CD4-positive, alpha-beta T cell treated with Interleukin-15 for 1 hour (primary cell): ENCODE measurements at regions not wholly inside any gene's neighbourhood (a gene's known extent, or its start where the extent isn't known, plus 50 kb on each side); places are given as distances from the start of the nearest gene placed in this dataset.
"Not testable (repeated sequence)": the region's sequence is repeated elsewhere in the genome, so short reads cannot be mapped to it uniquely, and the experiment has no call there.

Experiments
- DNase-seq: peaks from one replicate; pipeline ENCODE4 v3.0.0-alpha.2; 2020

- DNase-seq = no peak
These were observed 82.0 kb upstream of the EPHB3 start for GRCh38 chr3:184479426-184480126.

- no peak for DNase-seq
These were observed 80.8 kb upstream of the EPHB3 start for GRCh38 chr3:184480831-184481230.

GRCh38 chr3:184481984-184482671 is 79.5 kb upstream of the EPHB3 start:
- no peak for DNase-seq

- DNase-seq = no peak
These were observed 76.3 kb upstream of the EPHB3 start for GRCh38 chr3:184485241-184485640.

- DNase-seq = no peak
These were observed 75.7 kb upstream of the EPHB3 start for GRCh38 chr3:184485906-184486305.

- no peak for DNase-seq
These were observed 75.0 kb upstream of the EPHB3 start for GRCh38 chr3:184486614-184487013.

- DNase-seq = no peak
These were observed 73.0 kb upstream of the EPHB3 start for GRCh38 chr3:184488577-184488976.

GRCh38 chr3:184489268-184489841 is 72.2 kb upstream of the EPHB3 start:
- no peak for DNase-seq

GRCh38 chr3:184491011-184491576 is 70.5 kb upstream of the EPHB3 start:
- DNase-seq = no peak

GRCh38 chr3:184491867-184492615 is 69.5 kb upstream of the EPHB3 start:
- peak; percentile 53 for DNase-seq

- no peak for DNase-seq
These were observed 64.7 kb upstream of the EPHB3 start for GRCh38 chr3:184496933-184497332.

- DNase-seq = no peak
These were observed 63.8 kb upstream of the EPHB3 start for GRCh38 chr3:184497804-184498203.

GRCh38 chr3:184498986-184499606 is 62.5 kb upstream of the EPHB3 start:
- no peak for DNase-seq

GRCh38 chr3:184500344-184500923 is 61.2 kb upstream of the EPHB3 start:
- DNase-seq = no peak

- no peak for DNase-seq
These were observed 59.4 kb upstream of the EPHB3 start for GRCh38 chr3:184502123-184502667.

GRCh38 chr3:184502841-184503240 is 58.7 kb upstream of the EPHB3 start:
- DNase-seq = not testable (repeated sequence)

GRCh38 chr3:184503647-184504046 is 57.9 kb upstream of the EPHB3 start:
- no peak for DNase-seq

GRCh38 chr3:184505076-184505878 is 56.3 kb upstream of the EPHB3 start:
- DNase-seq = no peak

GRCh38 chr3:184506561-184506991 is 55.0 kb upstream of the EPHB3 start:
- DNase-seq = no peak

GRCh38 chr3:184508938-184509337 is 52.6 kb upstream of the EPHB3 start:
- DNase-seq = no peak

- DNase-seq = no peak
These were observed 49.8 kb upstream of the EPHB3 start for GRCh38 chr3:184511741-184512140.
